ENCODE measurements at regions not wholly inside any gene's neighbourhood (a gene's known extent, or its start where the extent isn't known, plus 50 kb on each side); places are given as distances from the start of the nearest gene placed in this dataset.

- WGBS, 2 donors, result 89 to 90% methylated on average over 2 of the region's 2 CpGs
- no peak overlapping the region for H3K4me3 ChIP-seq
- no peak for TF ChIP-seq CTCF (IDR thresholded peaks at IDR 0.05)
- H3K27ac ChIP-seq, result no peak overlapping the region
- H3K36me3 ChIP-seq, result no peaks in the 10 kb centered on the region
- ATAC-seq (no peak), DNase-seq (no peak)
- H3K9me3 ChIP-seq, result no peaks in the 10 kb centered on the region
- intact Hi-C loops (cut with DNase I), result no loop called here
- H3K4me1 ChIP-seq, result no peaks in the 10 kb centered on the region
- H3K27me3 ChIP-seq, result no peaks in the 10 kb centered on the region
Observed at GRCh38 chr2:40725950-40726349, 274.1 kb upstream of the SLC8A1 start.

DNA sequence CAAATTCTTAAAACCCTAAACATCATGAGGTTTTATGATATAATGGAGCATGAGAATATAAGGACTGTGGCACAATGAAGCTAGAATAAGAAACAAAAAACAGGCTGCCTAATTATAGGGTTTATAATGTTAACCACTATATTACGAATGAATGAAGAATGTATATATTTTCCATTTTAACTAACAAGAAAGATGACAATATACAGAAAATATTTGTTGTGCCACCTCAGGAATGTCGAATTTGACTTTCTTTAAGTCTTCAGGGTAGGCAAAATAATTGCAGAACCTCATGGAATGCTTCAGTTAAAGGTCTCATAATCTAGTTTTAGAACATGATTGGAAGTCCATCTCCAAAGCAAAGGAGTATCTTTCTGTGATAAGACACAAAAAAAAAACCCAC, 282.9 kb upstream of the SLC8A1 start:
- ATAC-seq (no peak), DNase-seq (no peak)
- Histone ChIP-seq H3K27me3 (no peaks in the 10 kb centered on the region), H3K27ac (no peak overlapping the region), H3K36me3 (no peaks in the 10 kb centered on the region), H3K4me3 (no peak overlapping the region), H3K4me1 (no peaks in the 10 kb centered on the region), H3K9me3 (no peaks in the 10 kb centered on the region)
- no peak for TF ChIP-seq CTCF (IDR thresholded peaks at IDR 0.05)
- WGBS, 2 donors, result 75 to 82% methylated on average over 2 of the region's 2 CpGs
- intact Hi-C loops (cut with DNase I), result no loop called here

- intact Hi-C loops (cut with DNase I), result no loop called here
- H3K27ac ChIP-seq, result no peak overlapping the region
- ATAC-seq, result no peak
- no peak overlapping the region for H3K4me3 ChIP-seq
- WGBS, 2 donors, result 84 to 87% methylated on average over 4 of the region's 4 CpGs
- TF ChIP-seq CTCF (IDR thresholded peaks at IDR 0.05), result no peak
- no peaks in the 10 kb centered on the region for H3K4me1 ChIP-seq
- H3K9me3 ChIP-seq, result no peaks in the 10 kb centered on the region
- DNase-seq, result no peak
- no peaks in the 10 kb centered on the region for H3K36me3 ChIP-seq
- no peaks in the 10 kb centered on the region for H3K27me3 ChIP-seq
Observed at GRCh38 chr2:40737180-40737579, 285.3 kb upstream of the SLC8A1 start.

- 61 to 74% methylated on average over 1 of the region's 1 CpG for WGBS, 2 donors
- Histone ChIP-seq H3K27ac (no peak overlapping the region), H3K27me3 (no peaks in the 10 kb centered on the region), H3K4me3 (no peak overlapping the region), H3K4me1 (no peaks in the 10 kb centered on the region), H3K9me3 (no peaks in the 10 kb centered on the region), H3K36me3 (no peaks in the 10 kb centered on the region)
- no peak for ATAC-seq
- DNase-seq, result no peak
- TF ChIP-seq CTCF (IDR thresholded peaks at IDR 0.05), result no peak
- intact Hi-C loops (cut with DNase I), result no loop called here
Observed at GRCh38 chr2:40740419-40740818, 288.5 kb upstream of the SLC8A1 start.

DNA sequence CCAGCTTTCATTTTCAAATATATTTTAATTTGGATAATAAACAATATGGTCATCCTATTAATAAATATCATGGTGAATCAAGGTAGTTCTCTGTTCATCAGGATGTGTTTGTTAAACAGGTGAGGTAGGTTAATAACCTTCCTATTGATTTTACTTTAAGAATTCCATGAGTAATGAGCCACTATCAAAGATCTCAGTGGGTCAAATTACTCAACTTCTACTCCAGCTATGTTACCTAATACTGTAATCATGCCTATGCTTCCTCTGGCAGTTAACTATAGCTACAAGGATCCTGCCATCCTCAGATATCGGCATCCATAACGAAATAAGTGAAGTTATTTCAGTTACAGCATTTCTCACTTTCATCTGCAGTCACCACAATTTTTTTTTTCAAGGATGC, 289.6 kb upstream of the SLC8A1 start:
- Histone ChIP-seq H3K4me3 (no peak overlapping the region), H3K36me3 (no peaks in the 10 kb centered on the region), H3K27ac (no peak overlapping the region), H3K9me3 (no peaks in the 10 kb centered on the region), H3K27me3 (no peaks in the 10 kb centered on the region), H3K4me1 (no peaks in the 10 kb centered on the region)
- intact Hi-C loops (cut with DNase I), result no loop called here
- no peak for DNase-seq
- WGBS, 2 donors, result 81 to 91% methylated on average over 2 of the region's 2 CpGs
- no peak for ATAC-seq
- no peak for TF ChIP-seq CTCF (IDR thresholded peaks at IDR 0.05)

Measured in heart right ventricle (tissue), 16 donors.